Heart left ventricle (tissue), 13 donors: ENCODE measurements at regions not wholly inside any gene's neighbourhood (a gene's known extent, or its start where the extent isn't known, plus 50 kb on each side); places are given as distances from the start of the nearest gene placed in this dataset.

Source experiments
- POLR2A ChIP-seq, 2 donors: fragments of 450-650 bp; IDR thresholded peaks; one replicate each; pipeline ENCODE4 v1.6.1; 2017; ENCODE audit warnings: antibody characterized with exemption in 2 of 2, mild to moderate bottlenecking in 2 of 2, moderate library complexity in 2 of 2
- TF ChIP-seq, protein P1 (sequence below), 12 donors: fragments of 200-600 bp; sonication (generic) in 4 of 12; IDR thresholded peaks; one replicate each; pipeline versions ENCODE4 v1.5.0 to v1.8.0; 2018 to 2022; ENCODE audit warnings: antibody characterized with exemption in 12 of 12, mild to moderate bottlenecking in 5 of 12
- donor health status: ischemic (EF 13 %, LVEDD 7.1; RV severe dilation, severe dysfunction).
- donor health status: DM: no; HTN: yes; CAD: no.
- donor health status: DM: no; HTN: no; CAD: no.
- donor health status: ischemic (EF 25% LVEDD 6.9; RV normal size, moderate dysfunction).
- donor health status: ischemic (EF 25% LVEDD 5.7; RV mildly dilated, moderate dysfunction).
- donor health status: ischemic (EF 35%, LVEDD 5.7; RV mildly dilated, moderate dysfunction).
- donor health status: nonischemic (EF 11% LVEDD 7.7; RV severe dilation, severe dysfunction).
- donor health status: DM: yes; HTN: yes; CAD: no.
- donor health status: PGD.
- donor health status: ischemic (EF 29% LVEDD 5.4; RV normal size, mild dysfunction).
- donor health status: nonischemic (EF 23%, LVEDD 6.1; RV moderate dilation, normal function).

DNA sequence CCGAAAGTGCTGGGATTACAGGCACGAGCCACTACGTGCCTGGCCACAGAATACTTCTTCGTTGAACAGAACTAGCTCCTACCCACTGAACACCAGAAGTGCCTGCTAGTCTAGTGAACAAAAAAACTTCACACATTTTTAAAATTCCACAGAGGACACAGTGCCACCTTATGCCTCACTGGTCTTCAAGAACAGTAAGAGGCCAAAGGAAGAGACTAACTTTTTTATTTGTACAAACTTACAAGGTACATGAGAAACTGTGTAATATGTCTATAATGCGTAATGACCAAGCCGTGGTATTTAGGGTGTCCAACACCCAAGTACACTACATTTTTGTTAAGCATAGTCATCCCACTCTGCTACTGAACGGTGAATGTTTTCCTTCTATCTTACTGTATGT is 144.4 kb upstream of the PTER start:
- TF ChIP-seq, protein P1, sequence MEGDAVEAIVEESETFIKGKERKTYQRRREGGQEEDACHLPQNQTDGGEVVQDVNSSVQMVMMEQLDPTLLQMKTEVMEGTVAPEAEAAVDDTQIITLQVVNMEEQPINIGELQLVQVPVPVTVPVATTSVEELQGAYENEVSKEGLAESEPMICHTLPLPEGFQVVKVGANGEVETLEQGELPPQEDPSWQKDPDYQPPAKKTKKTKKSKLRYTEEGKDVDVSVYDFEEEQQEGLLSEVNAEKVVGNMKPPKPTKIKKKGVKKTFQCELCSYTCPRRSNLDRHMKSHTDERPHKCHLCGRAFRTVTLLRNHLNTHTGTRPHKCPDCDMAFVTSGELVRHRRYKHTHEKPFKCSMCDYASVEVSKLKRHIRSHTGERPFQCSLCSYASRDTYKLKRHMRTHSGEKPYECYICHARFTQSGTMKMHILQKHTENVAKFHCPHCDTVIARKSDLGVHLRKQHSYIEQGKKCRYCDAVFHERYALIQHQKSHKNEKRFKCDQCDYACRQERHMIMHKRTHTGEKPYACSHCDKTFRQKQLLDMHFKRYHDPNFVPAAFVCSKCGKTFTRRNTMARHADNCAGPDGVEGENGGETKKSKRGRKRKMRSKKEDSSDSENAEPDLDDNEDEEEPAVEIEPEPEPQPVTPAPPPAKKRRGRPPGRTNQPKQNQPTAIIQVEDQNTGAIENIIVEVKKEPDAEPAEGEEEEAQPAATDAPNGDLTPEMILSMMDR (IDR thresholded peaks at IDR 0.05): no peak
- no peak for TF ChIP-seq POLR2A (IDR thresholded peaks at IDR 0.05)
